Peyer's patch (tissue), 4 donors: ENCODE measurements at regions not wholly inside any gene's neighbourhood (a gene's known extent, or its start where the extent isn't known, plus 50 kb on each side); places are given as distances from the start of the nearest gene placed in this dataset.

Experiments used
- DNase-seq, 3 donors: peaks; one replicate each; pipeline ENCODE4 v3.0.0-alpha.2; 2017 to 2019
- H3K27ac ChIP-seq, 4 donors: fragments of 200-600 bp; sonication (generic); one replicate each; pipeline ENCODE4 v1.5.1; 2016 to 2019
- H3K27me3 ChIP-seq, 2 donors: fragments of 200-600 bp; sonication (generic); one replicate each; pipeline ENCODE4 v1.5.1; 2019
- H3K36me3 ChIP-seq, 3 donors: fragments of 200-600 bp; sonication (generic); one replicate each; pipeline ENCODE4 v1.5.1; 2016 to 2019
- H3K4me1 ChIP-seq, 4 donors: fragments of 200-600 bp; sonication (generic); one replicate each; pipeline ENCODE4 v1.5.1; 2016 to 2019
- H3K4me3 ChIP-seq, 4 donors: fragments of 200-600 bp; sonication (generic); 1 replicate in 3 of 4; 2 replicates in 1 of 4; pipeline ENCODE4 v1.5.1; 2016 to 2019; ENCODE audit warnings: mild to moderate bottlenecking in 1 of 4
- H3K9me3 ChIP-seq, 4 donors: fragments of 200-600 bp; sonication (generic); one replicate each; pipeline ENCODE4 v1.5.1; 2016 to 2019; ENCODE audit warnings: mild to moderate bottlenecking in 1 of 4
- POLR2A ChIP-seq, 2 donors: fragments of 450-650 bp; IDR thresholded peaks; one replicate each; pipeline ENCODE4 v1.5.1; 2017; ENCODE audit warnings: antibody characterized with exemption in 2 of 2, mild to moderate bottlenecking in 2 of 2, moderate library complexity in 2 of 2
- TF ChIP-seq, protein P1 (sequence below), 6 experiments: fragments of 450-650 bp in 4 of 6; fragments of 200-600 bp in 2 of 6; sonication (generic) in 1 of 6; IDR thresholded peaks; one replicate each; pipeline ENCODE4 v1.5.1; 2017 to 2019; ENCODE audit warnings: antibody characterized with exemption in 6 of 6, mild to moderate bottlenecking in 3 of 6, moderate library complexity in 1 of 6

DNA sequence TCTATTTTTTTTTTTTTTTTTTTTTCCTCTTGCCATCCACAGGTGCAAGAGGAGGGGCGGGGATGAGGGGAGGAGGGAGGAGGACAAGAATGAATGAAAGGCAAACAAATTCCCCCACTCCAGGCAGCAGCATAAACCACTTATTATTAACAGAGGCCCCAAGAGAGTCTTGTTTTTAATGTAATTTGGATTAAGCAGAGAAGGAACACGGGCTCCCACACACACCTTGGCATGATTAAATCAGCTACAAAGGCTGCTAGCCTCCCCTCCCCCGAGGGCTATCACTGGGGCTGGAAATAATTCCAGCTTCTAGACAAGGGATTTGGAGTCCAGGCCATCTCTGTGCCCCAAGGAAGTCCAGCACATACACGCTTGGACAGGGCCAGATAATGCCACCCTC is 93.4 kb upstream of the DRD2 start:
- H3K4me3 ChIP-seq = no peak overlapping the region
- no peak for DNase-seq
- no peaks in the 10 kb centered on the region for H3K27me3 ChIP-seq
- peaks cover 0 to 6% (median 0%) of the 10 kb centered on the region in 4 donors for H3K4me1 ChIP-seq
- no peaks in the 10 kb centered on the region for H3K9me3 ChIP-seq
- H3K27ac ChIP-seq = no peak overlapping the region
- TF ChIP-seq, protein P1, sequence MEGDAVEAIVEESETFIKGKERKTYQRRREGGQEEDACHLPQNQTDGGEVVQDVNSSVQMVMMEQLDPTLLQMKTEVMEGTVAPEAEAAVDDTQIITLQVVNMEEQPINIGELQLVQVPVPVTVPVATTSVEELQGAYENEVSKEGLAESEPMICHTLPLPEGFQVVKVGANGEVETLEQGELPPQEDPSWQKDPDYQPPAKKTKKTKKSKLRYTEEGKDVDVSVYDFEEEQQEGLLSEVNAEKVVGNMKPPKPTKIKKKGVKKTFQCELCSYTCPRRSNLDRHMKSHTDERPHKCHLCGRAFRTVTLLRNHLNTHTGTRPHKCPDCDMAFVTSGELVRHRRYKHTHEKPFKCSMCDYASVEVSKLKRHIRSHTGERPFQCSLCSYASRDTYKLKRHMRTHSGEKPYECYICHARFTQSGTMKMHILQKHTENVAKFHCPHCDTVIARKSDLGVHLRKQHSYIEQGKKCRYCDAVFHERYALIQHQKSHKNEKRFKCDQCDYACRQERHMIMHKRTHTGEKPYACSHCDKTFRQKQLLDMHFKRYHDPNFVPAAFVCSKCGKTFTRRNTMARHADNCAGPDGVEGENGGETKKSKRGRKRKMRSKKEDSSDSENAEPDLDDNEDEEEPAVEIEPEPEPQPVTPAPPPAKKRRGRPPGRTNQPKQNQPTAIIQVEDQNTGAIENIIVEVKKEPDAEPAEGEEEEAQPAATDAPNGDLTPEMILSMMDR (IDR thresholded peaks at IDR 0.05) = no peak
- TF ChIP-seq POLR2A (IDR thresholded peaks at IDR 0.05) = no peak
- no peaks in the 10 kb centered on the region for H3K36me3 ChIP-seq

DNA sequence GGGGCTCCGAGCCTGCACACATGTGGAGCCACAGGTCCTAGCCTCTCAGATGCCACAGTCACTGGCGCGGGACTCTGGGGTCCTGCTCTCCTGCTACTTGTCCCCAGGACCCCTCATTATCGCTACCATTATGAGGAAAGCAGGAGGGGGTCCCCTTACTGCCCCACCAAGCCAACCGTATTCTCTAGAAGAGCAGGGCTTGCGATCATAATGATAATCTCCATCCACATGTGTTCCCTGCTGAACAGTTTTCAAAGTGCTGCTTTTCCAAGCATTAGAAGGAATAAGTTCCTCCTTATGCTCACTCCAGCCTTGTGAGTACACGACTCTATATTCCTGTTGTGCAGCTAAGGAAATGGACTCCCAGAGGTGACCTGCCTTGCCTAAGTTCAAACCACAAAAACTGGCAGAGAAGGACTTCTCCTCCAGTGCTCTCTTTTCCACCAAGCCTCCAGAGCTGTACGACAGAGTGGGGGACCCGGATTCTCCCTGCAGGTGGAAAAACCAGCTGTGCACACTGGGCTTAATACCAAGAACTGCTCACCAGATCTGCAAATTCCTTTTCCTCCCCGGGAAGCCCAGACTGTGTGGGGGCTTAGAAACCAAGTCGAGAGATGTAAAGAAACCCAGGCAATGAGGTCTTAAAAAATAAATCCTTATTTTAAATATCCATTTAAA is 92.8 kb upstream of the DRD2 start:
- no peaks in the 10 kb centered on the region for H3K27me3 ChIP-seq
- no peak for DNase-seq
- TF ChIP-seq, protein P1 (IDR thresholded peaks at IDR 0.05) = no peak
- no peak for TF ChIP-seq POLR2A (IDR thresholded peaks at IDR 0.05)
- H3K4me3 ChIP-seq = no peak overlapping the region
- no peaks in the 10 kb centered on the region for H3K36me3 ChIP-seq
- H3K9me3 ChIP-seq = no peaks in the 10 kb centered on the region
- H3K27ac ChIP-seq = no peak overlapping the region
- H3K4me1 ChIP-seq = peaks cover 0 to 6% (median 0%) of the 10 kb centered on the region in 4 donors

DNA sequence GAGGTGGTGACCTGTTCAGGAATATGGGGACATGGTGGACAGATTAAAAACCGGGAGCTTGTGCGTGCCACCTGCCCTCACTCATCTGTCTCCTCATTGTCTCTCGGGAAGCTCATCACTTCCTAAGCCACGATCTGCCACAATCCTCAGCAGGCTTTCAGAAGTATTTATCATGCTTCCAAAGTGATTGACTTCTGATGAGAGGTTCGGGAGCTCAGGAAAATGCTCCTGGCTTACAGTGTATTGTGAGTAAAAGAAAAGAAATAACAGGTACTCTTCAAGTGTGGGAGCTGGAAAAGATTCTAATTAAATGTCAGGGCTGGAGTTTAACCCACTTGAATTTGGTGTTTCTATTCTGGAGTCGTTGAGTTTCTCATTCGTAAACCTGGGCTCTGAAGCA is 91.9 kb upstream of the DRD2 start:
- DNase-seq = no peak

DNA sequence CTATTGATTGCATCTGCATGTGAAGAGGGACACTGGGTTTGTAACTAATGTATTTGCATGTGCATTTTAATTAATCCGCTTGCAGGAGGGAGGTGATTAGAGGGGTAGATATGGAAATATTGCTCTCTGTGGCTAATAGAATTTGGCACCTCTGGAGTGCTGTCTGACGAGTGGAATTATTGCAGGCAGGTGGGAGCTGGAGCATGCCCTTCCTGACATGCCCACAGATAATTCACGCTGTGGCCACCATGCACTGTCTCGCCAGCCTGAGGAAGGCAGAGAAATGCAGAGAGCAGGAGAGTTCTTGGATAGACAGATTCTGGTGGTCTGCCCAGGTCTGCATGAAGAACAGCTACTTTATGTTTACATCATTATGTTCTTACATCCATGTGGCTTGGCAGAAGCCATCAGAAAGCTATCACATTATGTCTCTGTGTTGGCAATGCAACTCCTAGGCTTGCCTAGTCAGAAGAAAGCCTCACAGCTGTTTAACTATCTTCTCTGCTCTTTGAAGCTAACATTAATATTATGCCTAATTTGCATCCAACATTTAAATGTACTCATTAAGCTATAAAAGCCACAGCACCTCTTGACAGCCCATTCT is 89.4 kb upstream of the DRD2 start:
- Histone ChIP-seq H3K4me3 (no peak overlapping the region), H3K9me3 (no peaks in the 10 kb centered on the region), H3K36me3 (no peaks in the 10 kb centered on the region), H3K27me3 (no peaks in the 10 kb centered on the region), H3K27ac (no peak overlapping the region), H3K4me1 (no peaks in the 10 kb centered on the region)
- no peak for DNase-seq
- no peak for TF ChIP-seq POLR2A (IDR thresholded peaks at IDR 0.05)
- TF ChIP-seq, protein P1 (IDR thresholded peaks at IDR 0.05) = no peak

More for the DNA sequence above, 91.9 kb upstream of the DRD2 start:
- no peak for TF ChIP-seq POLR2A (IDR thresholded peaks at IDR 0.05)
- TF ChIP-seq, protein P1 (IDR thresholded peaks at IDR 0.05) = no peak
- H3K4me3 ChIP-seq = no peak overlapping the region
- no peaks in the 10 kb centered on the region for H3K9me3 ChIP-seq
- H3K27ac ChIP-seq = no peak overlapping the region
- H3K4me1 ChIP-seq = peaks cover 0 to 6% (median 0%) of the 10 kb centered on the region in 4 donors
- H3K36me3 ChIP-seq = no peaks in the 10 kb centered on the region
- H3K27me3 ChIP-seq = no peaks in the 10 kb centered on the region

DNA sequence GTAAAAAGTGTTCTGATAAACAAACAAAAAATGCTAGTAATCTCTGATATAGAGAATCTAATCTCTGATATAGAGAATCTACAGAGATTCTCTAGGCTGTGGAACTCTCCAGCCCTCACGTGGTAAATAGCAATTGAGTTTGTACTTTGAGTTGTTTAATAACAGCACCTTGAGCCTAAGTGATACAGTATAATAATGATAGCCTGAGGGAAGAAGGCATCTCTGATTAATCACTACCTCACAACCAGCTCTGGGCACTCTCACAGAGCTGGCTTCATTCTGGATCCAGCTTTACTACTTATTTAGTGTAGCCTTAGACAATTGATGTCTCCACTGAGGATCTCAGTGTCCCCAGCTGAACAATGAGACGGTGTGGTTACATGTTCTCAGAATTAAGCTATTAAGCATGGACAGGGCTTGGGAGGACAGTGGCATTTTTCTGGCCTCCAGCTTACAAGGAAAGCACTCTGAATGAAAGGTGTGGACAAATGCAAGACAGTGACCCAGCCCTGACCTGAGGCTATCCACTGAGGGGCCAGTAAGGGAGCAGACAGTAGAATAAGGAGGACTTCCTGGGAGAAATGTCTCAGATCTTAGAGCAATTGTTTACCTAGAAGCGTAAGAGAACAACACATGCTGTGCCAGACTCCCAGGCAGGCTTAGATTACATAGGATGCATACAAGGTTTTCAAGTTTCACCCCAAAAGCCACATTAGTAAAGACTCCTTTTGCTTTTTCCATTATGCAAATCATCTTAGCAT is 88.7 kb upstream of the DRD2 start:
- DNase-seq = no peak
- H3K27ac ChIP-seq = no peak overlapping the region
- H3K4me1 ChIP-seq = no peaks in the 10 kb centered on the region
- H3K9me3 ChIP-seq = no peaks in the 10 kb centered on the region
- H3K27me3 ChIP-seq = no peaks in the 10 kb centered on the region
- no peaks in the 10 kb centered on the region for H3K36me3 ChIP-seq
- TF ChIP-seq, protein P1 (IDR thresholded peaks at IDR 0.05) = no peak
- TF ChIP-seq POLR2A (IDR thresholded peaks at IDR 0.05) = no peak
- H3K4me3 ChIP-seq = no peak overlapping the region
